HEK293 (cell line): ENCODE measurements at regions not wholly inside any gene's neighbourhood (a gene's known extent, or its start where the extent isn't known, plus 50 kb on each side); places are given as distances from the start of the nearest gene placed in this dataset.

Experiments used
- CTCF ChIA-PET: fragments of 350-600 bp; formaldehyde crosslinking; extraction: SDS; loops from one replicate; lab custom pipeline; 2021; ENCODE audit warnings: antibody characterized with exemption; lab: Yijun Ruan, JAX
- POLR2A ChIA-PET: fragments of 300-600 bp; formaldehyde crosslinking; extraction: SDS; loops from one replicate; lab custom pipeline; 2020; ENCODE audit warnings: antibody characterized with exemption, inconsistent platforms; lab: Yijun Ruan, JAX
- H3K27ac ChIP-seq: fragments of 200-500 bp; sonication (Bioruptor generic); 2 replicates; pipeline ENCODE4 v1.5.1; 2014; ENCODE audit warnings: low read depth, low read length, control low read depth, inconsistent platforms; ENCODE audit errors: extremely low read depth
- H3K36me3 ChIP-seq, 2 experiments: fragments of 200-500 bp in 1 of 2; sonication (Bioruptor generic) in 1 of 2; 1 replicate in 1 of 2; 2 replicates in 1 of 2; pipeline ENCODE4 v1.5.1; 2014 to 2017; ENCODE audit warnings: inconsistent platforms in 2 of 2, low read length in 2 of 2; ENCODE audit not compliant: control insufficient read depth in 2 of 2, insufficient read depth in 1 of 2
- H3K4me1 ChIP-seq: fragments of 200-500 bp; sonication (Bioruptor generic); 2 replicates; pipeline ENCODE4 v1.5.1; 2014; ENCODE audit warnings: mild to moderate bottlenecking, low read length, inconsistent platforms; ENCODE audit not compliant: control insufficient read depth, insufficient read depth
- H3K4me3 ChIP-seq: 2 replicates; pipeline ENCODE4 v1.5.1; 2011; ENCODE audit warnings: low read depth, mild to moderate bottlenecking, control low read depth, low read length, moderate library complexity
- H3K9me3 ChIP-seq: fragments of 200-500 bp; sonication (Bioruptor generic); 2 replicates; pipeline ENCODE4 v1.5.1; 2014; ENCODE audit warnings: low read depth, low read length, inconsistent platforms; ENCODE audit not compliant: control insufficient read depth, insufficient read depth
- GLIS1 ChIP-seq: fragments of 450-650 bp; formaldehyde crosslinking; IDR thresholded peaks from 2 replicates; pipeline ENCODE4 v1.5.1; 2016; ENCODE audit warnings: missing biosample characterization, missing genetic modification characterization
- IKZF3 ChIP-seq: fragments of 450-650 bp; IDR thresholded peaks from 2 replicates; pipeline ENCODE4 v1.5.0; 2018; ENCODE audit warnings: missing biosample characterization, mild to moderate bottlenecking, missing genetic modification characterization, moderate library complexity
- INSM2 ChIP-seq: fragments of 450-650 bp; formaldehyde crosslinking; IDR thresholded peaks from 2 replicates; pipeline ENCODE4 v1.5.1; 2016; ENCODE audit warnings: missing biosample characterization, missing genetic modification characterization
- KLF10 ChIP-seq: fragments of 450-650 bp; IDR thresholded peaks from 2 replicates; pipeline ENCODE4 v1.5.1; 2018; ENCODE audit warnings: missing biosample characterization, mild to moderate bottlenecking, missing genetic modification characterization
- KLF8 ChIP-seq: fragments of 450-650 bp; formaldehyde crosslinking; IDR thresholded peaks from 2 replicates; pipeline ENCODE4 v1.5.1; 2016; ENCODE audit warnings: missing biosample characterization, missing genetic modification characterization
- REST ChIP-seq: fragments of 450-650 bp; formaldehyde crosslinking; IDR thresholded peaks from 2 replicates; pipeline ENCODE4 v1.5.1; 2016; ENCODE audit warnings: missing biosample characterization, missing genetic modification characterization
- SP3 ChIP-seq: fragments of 450-650 bp; formaldehyde crosslinking; IDR thresholded peaks from 2 replicates; pipeline ENCODE4 v1.5.1; 2016; ENCODE audit warnings: missing biosample characterization, missing genetic modification characterization
- TRIM28 ChIP-seq: IDR thresholded peaks from 2 replicates; pipeline ENCODE4 v1.6.1; 2011; ENCODE audit warnings: low read length, control low read depth, borderline replicate concordance
- ZBTB10 ChIP-seq: fragments of 450-650 bp; formaldehyde crosslinking; IDR thresholded peaks from 2 replicates; pipeline ENCODE4 v1.5.1; 2016; ENCODE audit warnings: missing biosample characterization, missing genetic modification characterization
- ZNF248 ChIP-seq: fragments of 450-650 bp; formaldehyde crosslinking; IDR thresholded peaks from 2 replicates; pipeline ENCODE4 v1.5.1; 2017; ENCODE audit warnings: missing biosample characterization, missing genetic modification characterization
- ZNF426 ChIP-seq: fragments of 450-650 bp; formaldehyde crosslinking; IDR thresholded peaks from 2 replicates; pipeline ENCODE4 v1.5.1; 2017; ENCODE audit warnings: missing biosample characterization, missing genetic modification characterization, mild to moderate bottlenecking, inconsistent platforms, moderate library complexity
- ZNF449 ChIP-seq: fragments of 450-650 bp; formaldehyde crosslinking; IDR thresholded peaks from 2 replicates; pipeline ENCODE4 v1.5.1; 2017; ENCODE audit warnings: missing biosample characterization, mild to moderate bottlenecking, missing genetic modification characterization, moderate library complexity
- ZNF488 ChIP-seq: fragments of 450-650 bp; formaldehyde crosslinking; IDR thresholded peaks from 2 replicates; pipeline ENCODE4 v1.5.1; 2016; ENCODE audit warnings: missing biosample characterization, missing genetic modification characterization
- ZNF560 ChIP-seq: fragments of 450-650 bp; formaldehyde crosslinking; IDR thresholded peaks from 2 replicates; pipeline ENCODE4 v1.5.1; 2017; ENCODE audit warnings: missing biosample characterization, missing genetic modification characterization, borderline replicate concordance
- ZNF623 ChIP-seq: fragments of 450-650 bp; formaldehyde crosslinking; IDR thresholded peaks from 2 replicates; pipeline ENCODE4 v1.5.1; 2016; ENCODE audit warnings: missing biosample characterization, missing genetic modification characterization
- ZSCAN5A ChIP-seq: fragments of 450-650 bp; formaldehyde crosslinking; IDR thresholded peaks from 2 replicates; pipeline ENCODE4 v1.5.1; 2016; ENCODE audit warnings: missing biosample characterization, missing genetic modification characterization

GRCh38 chr5:25905646-25906045 lies 1132.7 kb downstream of the CDH9 start:
- H3K4me3 ChIP-seq, result no peak overlapping the region
- H3K36me3 ChIP-seq, result no peaks in the 10 kb centered on the region
- TF ChIP-seq REST (no peak), ZNF426 (tag by site-specific recombination) (no peak), KLF8 (tag by site-specific recombination) (no peak), IKZF3 (no peak), TRIM28 (no peak), KLF10 (no peak), ZNF449 (tag by site-specific recombination) (no peak), ZNF488 (no peak), INSM2 (tag by site-specific recombination) (no peak), ZNF623 (no peak), SP3 (tag by site-specific recombination) (no peak), GLIS1 (no peak), ZSCAN5A (tag by site-specific recombination) (no peak), ZNF560 (tag by site-specific recombination) (no peak), ZNF248 (no peak)
- TF ChIP-seq, all 188 proteins: peak for 0
- Histone ChIP-seq H3K9me3 (no peaks in the 10 kb centered on the region), H3K27ac (no peak overlapping the region), H3K4me1 (no peaks in the 10 kb centered on the region)
- POLR2A ChIA-PET, result no interaction called here
- CTCF ChIA-PET, result interaction anchor here (0.5 kb wide), 1 partner anchor 998 kb away, joined by 4 read pairs; no protein-coding TSS in a partner anchor

- POLR2A ChIA-PET, result no interaction called here
- Histone ChIP-seq H3K4me3 (no peak overlapping the region), H3K9me3 (no peaks in the 10 kb centered on the region; the same call in 1 of the 2 replicates), H3K27ac (no peak overlapping the region), H3K4me1 (no peaks in the 10 kb centered on the region), H3K36me3 (no peaks in the 10 kb centered on the region)
- CTCF ChIA-PET, result no interaction called here
- no peak for TF ChIP-seq ZNF248
- TF ChIP-seq ZBTB10, result no peak
These were observed 1146.2 kb downstream of the CDH9 start for GRCh38 chr5:25892211-25892610.
